ENCODE measurements at regions not wholly inside any gene's neighbourhood (a gene's known extent, or its start where the extent isn't known, plus 50 kb on each side); places are given as distances from the start of the nearest gene placed in this dataset.

GRCh38 chr5:54736003-54736797, 218.6 kb downstream of the SNX18 start:
- H3K4me3 ChIP-seq (ENCODE audit: low read length, poor library complexity, severe bottlenecking), result no peak overlapping the region
- no peaks in the 10 kb centered on the region for H4K20me1 ChIP-seq (ENCODE audit: insufficient read depth, low read length, poor library complexity, severe bottlenecking)
- H3K9me3 ChIP-seq (ENCODE audit: insufficient read depth, low read depth, low read length), result no peaks in the 10 kb centered on the region
- H2AFZ ChIP-seq (ENCODE audit: low read length), result no peak overlapping the region
- no peaks in the 10 kb centered on the region for H3K36me3 ChIP-seq (ENCODE audit: insufficient read depth, low read length)
- H3K4me1 ChIP-seq (ENCODE audit: insufficient read depth, low read length, poor library complexity, severe bottlenecking), result peaks cover 16% of the 10 kb centered on the region
- no peaks in the 10 kb centered on the region for H3K27me3 ChIP-seq (ENCODE audit: insufficient read depth, low read length, poor library complexity, severe bottlenecking)
- no peaks in the 10 kb centered on the region for H3K9me2 ChIP-seq (replicated peaks; ENCODE audit: low read depth, low read length)
- H3K9ac ChIP-seq (ENCODE audit: low read depth, low read length, poor library complexity, severe bottlenecking), result no peak overlapping the region
- H3F3A ChIP-seq (ENCODE audit: low read depth), result no peaks in the 10 kb centered on the region
- H3K4me2 ChIP-seq (ENCODE audit: low read depth, low read length, poor library complexity, severe bottlenecking), result no peak overlapping the region
- TF ChIP-seq EZH2phosphoT487 (IDR thresholded peaks at IDR 0.05; ENCODE audit: borderline replicate concordance) (no peak), CTCF (conservative IDR thresholded peaks at IDR 0.05; ENCODE audit: low read length) (no peak)
- H3K79me2 ChIP-seq (ENCODE audit: insufficient read depth, low read length), result no peaks in the 10 kb centered on the region

GRCh38 chr5:54733101-54733500, 215.5 kb downstream of the SNX18 start:
- Histone ChIP-seq H3K79me2 (ENCODE audit: insufficient read depth, low read length) (no peaks in the 10 kb centered on the region), H3K4me2 (ENCODE audit: low read depth, low read length, poor library complexity, severe bottlenecking) (no peak overlapping the region), H3F3A (ENCODE audit: low read depth) (no peaks in the 10 kb centered on the region), H3K4me1 (ENCODE audit: insufficient read depth, low read length, poor library complexity, severe bottlenecking) (peaks cover 3% of the 10 kb centered on the region), H4K20me1 (ENCODE audit: insufficient read depth, low read length, poor library complexity, severe bottlenecking) (no peaks in the 10 kb centered on the region), H3K4me3 (ENCODE audit: low read length, poor library complexity, severe bottlenecking) (no peak overlapping the region), H3K9me2 (replicated peaks; ENCODE audit: low read depth, low read length) (no peaks in the 10 kb centered on the region), H3K27me3 (ENCODE audit: insufficient read depth, low read length, poor library complexity, severe bottlenecking) (no peaks in the 10 kb centered on the region), H3K36me3 (ENCODE audit: insufficient read depth, low read length) (no peaks in the 10 kb centered on the region), H2AFZ (ENCODE audit: low read length) (no peak overlapping the region), H3K9me3 (ENCODE audit: insufficient read depth, low read depth, low read length) (no peaks in the 10 kb centered on the region), H3K9ac (ENCODE audit: low read depth, low read length, poor library complexity, severe bottlenecking) (no peak overlapping the region)
- TF ChIP-seq CTCF (conservative IDR thresholded peaks at IDR 0.05; ENCODE audit: low read length) (no peak), EZH2phosphoT487 (IDR thresholded peaks at IDR 0.05; ENCODE audit: borderline replicate concordance) (no peak)

- Histone ChIP-seq H3K36me3 (ENCODE audit: insufficient read depth, low read length) (no peaks in the 10 kb centered on the region), H3K4me3 (ENCODE audit: low read length, poor library complexity, severe bottlenecking) (no peak overlapping the region), H2AFZ (ENCODE audit: low read length) (no peak overlapping the region), H3K9me2 (replicated peaks; ENCODE audit: low read depth, low read length) (no peaks in the 10 kb centered on the region), H3K4me1 (ENCODE audit: insufficient read depth, low read length, poor library complexity, severe bottlenecking) (no peaks in the 10 kb centered on the region), H3K27me3 (ENCODE audit: insufficient read depth, low read length, poor library complexity, severe bottlenecking) (no peaks in the 10 kb centered on the region), H4K20me1 (ENCODE audit: insufficient read depth, low read length, poor library complexity, severe bottlenecking) (no peaks in the 10 kb centered on the region), H3K9me3 (ENCODE audit: insufficient read depth, low read depth, low read length) (no peaks in the 10 kb centered on the region), H3K4me2 (ENCODE audit: low read depth, low read length, poor library complexity, severe bottlenecking) (no peak overlapping the region), H3K9ac (ENCODE audit: low read depth, low read length, poor library complexity, severe bottlenecking) (no peak overlapping the region), H3K79me2 (ENCODE audit: insufficient read depth, low read length) (no peaks in the 10 kb centered on the region), H3F3A (ENCODE audit: low read depth) (no peaks in the 10 kb centered on the region)
- no peak for TF ChIP-seq CTCF (conservative IDR thresholded peaks at IDR 0.05; ENCODE audit: low read length)
- TF ChIP-seq EZH2phosphoT487 (IDR thresholded peaks at IDR 0.05; ENCODE audit: borderline replicate concordance), result no peak
Observed at GRCh38 chr5:54732108-54732507, 214.5 kb downstream of the SNX18 start.

Measured in Loucy (cell line).